HG03469 (cell line): ENCODE measurements at regions not wholly inside any gene's neighbourhood (a gene's known extent, or its start where the extent isn't known, plus 50 kb on each side); places are given as distances from the start of the nearest gene placed in this dataset.
"Not testable (repeated sequence)": the region's sequence is repeated elsewhere in the genome, so short reads cannot be mapped to it uniquely, and the experiment has no call there.

Source experiments
- ATAC-seq: cut with Tn5 transposase; IDR thresholded peaks from one replicate; pipeline ENCODE4 v1.9.1; 2021; ENCODE audit warnings: mild to moderate bottlenecking, moderate library complexity, moderate number of reproducible peaks; ENCODE audit not compliant: unreplicated experiment

- no peak for ATAC-seq
These were observed 123.9 kb upstream of the CCDC150 start for GRCh38 chr2:196515608-196516007.

- no peak for ATAC-seq
These were observed 123.0 kb upstream of the CCDC150 start for GRCh38 chr2:196516564-196516963.

GRCh38 chr2:196520605-196521004 lies 118.9 kb upstream of the CCDC150 start:
- no peak for ATAC-seq

GRCh38 chr2:196526981-196527725 lies 112.4 kb upstream of the CCDC150 start:
- not testable (repeated sequence) for ATAC-seq

GRCh38 chr2:196528486-196529223 lies 110.9 kb upstream of the CCDC150 start:
- no peak for ATAC-seq

GRCh38 chr2:196530910-196531309 lies 108.6 kb upstream of the CCDC150 start:
- no peak for ATAC-seq

GRCh38 chr2:196533772-196534397 lies 105.6 kb upstream of the CCDC150 start:
- no peak for ATAC-seq

- no peak for ATAC-seq
These were observed 105.0 kb upstream of the CCDC150 start for GRCh38 chr2:196534495-196534894.

- no peak for ATAC-seq
These were observed 104.5 kb upstream of the CCDC150 start for GRCh38 chr2:196535061-196535460.

- no peak for ATAC-seq
These were observed 103.8 kb upstream of the CCDC150 start for GRCh38 chr2:196535742-196536141.

- no peak for ATAC-seq
These were observed 102.2 kb upstream of the CCDC150 start for GRCh38 chr2:196537311-196537710.

GRCh38 chr2:196538189-196538588 lies 101.3 kb upstream of the CCDC150 start:
- no peak for ATAC-seq

- ATAC-seq, result no peak
These were observed 100.9 kb upstream of the CCDC150 start for GRCh38 chr2:196538646-196539045.

- ATAC-seq, result no peak
These were observed 94.5 kb upstream of the CCDC150 start for GRCh38 chr2:196544906-196545433.

GRCh38 chr2:196546151-196546919 lies 93.2 kb upstream of the CCDC150 start:
- no peak for ATAC-seq

- ATAC-seq, result no peak
These were observed 90.5 kb upstream of the CCDC150 start for GRCh38 chr2:196549052-196549451.

- no peak for ATAC-seq
These were observed 88.5 kb upstream of the CCDC150 start for GRCh38 chr2:196551014-196551413.

- ATAC-seq, result no peak
These were observed 84.4 kb upstream of the CCDC150 start for GRCh38 chr2:196555161-196555560.

GRCh38 chr2:196555726-196556125 lies 83.8 kb upstream of the CCDC150 start:
- no peak for ATAC-seq

GRCh38 chr2:196558497-196558896 lies 81.0 kb upstream of the CCDC150 start:
- no peak for ATAC-seq

- no peak for ATAC-seq
These were observed 75.6 kb upstream of the CCDC150 start for GRCh38 chr2:196563876-196564275.
